ENCODE measurements at regions not wholly inside any gene's neighbourhood (a gene's known extent, or its start where the extent isn't known, plus 50 kb on each side); places are given as distances from the start of the nearest gene placed in this dataset.

DNA sequence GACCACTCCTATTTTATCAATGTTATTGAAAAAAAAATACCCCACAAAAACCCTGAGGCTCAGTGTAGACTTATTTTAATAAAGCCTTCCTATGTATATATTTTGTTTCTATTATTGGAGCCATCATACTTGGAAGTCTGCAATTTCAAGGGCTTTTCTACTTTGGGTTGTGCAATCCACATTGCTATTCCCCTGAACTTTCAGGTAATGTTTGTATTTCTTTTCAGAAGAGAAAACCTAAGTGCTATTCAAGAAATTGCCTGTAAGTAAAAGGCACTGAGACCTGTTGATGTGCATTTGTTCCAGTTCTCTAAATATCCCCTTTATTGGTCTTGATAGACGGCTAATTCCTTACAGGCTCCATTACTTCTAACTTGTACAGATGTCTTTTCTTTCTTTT lies 280.7 kb upstream of the RAG2 start:
- Mint-ChIP-seq H3K36me3 (ENCODE audit: unreplicated experiment) (no peaks in the 10 kb centered on the region), H3K9me3 (ENCODE audit: unreplicated experiment) (no peaks in the 10 kb centered on the region), H3K27me3 (ENCODE audit: unreplicated experiment) (no peaks in the 10 kb centered on the region), H3K27ac (ENCODE audit: unreplicated experiment) (no peak overlapping the region), H3K4me1 (ENCODE audit: unreplicated experiment) (no peaks in the 10 kb centered on the region), H3K4me3 (ENCODE audit: unreplicated experiment) (no peak overlapping the region)
- no peak for DNase-seq (ENCODE audit: extremely low spot score, unreplicated experiment)
- TF ChIP-seq, protein P1, sequence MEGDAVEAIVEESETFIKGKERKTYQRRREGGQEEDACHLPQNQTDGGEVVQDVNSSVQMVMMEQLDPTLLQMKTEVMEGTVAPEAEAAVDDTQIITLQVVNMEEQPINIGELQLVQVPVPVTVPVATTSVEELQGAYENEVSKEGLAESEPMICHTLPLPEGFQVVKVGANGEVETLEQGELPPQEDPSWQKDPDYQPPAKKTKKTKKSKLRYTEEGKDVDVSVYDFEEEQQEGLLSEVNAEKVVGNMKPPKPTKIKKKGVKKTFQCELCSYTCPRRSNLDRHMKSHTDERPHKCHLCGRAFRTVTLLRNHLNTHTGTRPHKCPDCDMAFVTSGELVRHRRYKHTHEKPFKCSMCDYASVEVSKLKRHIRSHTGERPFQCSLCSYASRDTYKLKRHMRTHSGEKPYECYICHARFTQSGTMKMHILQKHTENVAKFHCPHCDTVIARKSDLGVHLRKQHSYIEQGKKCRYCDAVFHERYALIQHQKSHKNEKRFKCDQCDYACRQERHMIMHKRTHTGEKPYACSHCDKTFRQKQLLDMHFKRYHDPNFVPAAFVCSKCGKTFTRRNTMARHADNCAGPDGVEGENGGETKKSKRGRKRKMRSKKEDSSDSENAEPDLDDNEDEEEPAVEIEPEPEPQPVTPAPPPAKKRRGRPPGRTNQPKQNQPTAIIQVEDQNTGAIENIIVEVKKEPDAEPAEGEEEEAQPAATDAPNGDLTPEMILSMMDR (IDR thresholded peaks at IDR 0.05), result no peak

DNA sequence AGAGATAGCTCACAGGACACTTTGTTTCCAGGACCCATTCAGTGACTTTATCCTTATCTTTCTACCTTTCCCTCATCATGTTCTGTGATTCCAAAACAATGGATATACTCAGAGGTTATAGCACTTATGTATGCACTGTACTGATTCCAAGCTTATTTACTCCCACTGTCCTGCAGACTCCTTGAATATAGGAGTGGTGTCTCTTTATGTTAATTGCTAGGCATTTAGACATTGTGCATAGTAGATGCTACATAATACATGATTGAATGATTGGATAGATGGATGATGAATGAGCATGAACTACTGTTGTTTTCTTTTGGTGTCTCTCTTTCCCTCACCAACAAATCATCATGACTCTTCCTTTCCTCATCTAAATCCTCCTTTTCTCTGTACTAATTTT lies 279.1 kb upstream of the RAG2 start:
- H3K4me3 Mint-ChIP-seq (ENCODE audit: unreplicated experiment), result no peak overlapping the region
- H3K27me3 Mint-ChIP-seq (ENCODE audit: unreplicated experiment), result no peaks in the 10 kb centered on the region
- TF ChIP-seq, protein P1 (IDR thresholded peaks at IDR 0.05), result no peak
- H3K4me1 Mint-ChIP-seq (ENCODE audit: unreplicated experiment), result no peaks in the 10 kb centered on the region
- no peaks in the 10 kb centered on the region for H3K36me3 Mint-ChIP-seq (ENCODE audit: unreplicated experiment)
- H3K27ac Mint-ChIP-seq (ENCODE audit: unreplicated experiment), result no peak overlapping the region
- DNase-seq (ENCODE audit: extremely low spot score, unreplicated experiment), result no peak
- H3K9me3 Mint-ChIP-seq (ENCODE audit: unreplicated experiment), result no peaks in the 10 kb centered on the region

DNA sequence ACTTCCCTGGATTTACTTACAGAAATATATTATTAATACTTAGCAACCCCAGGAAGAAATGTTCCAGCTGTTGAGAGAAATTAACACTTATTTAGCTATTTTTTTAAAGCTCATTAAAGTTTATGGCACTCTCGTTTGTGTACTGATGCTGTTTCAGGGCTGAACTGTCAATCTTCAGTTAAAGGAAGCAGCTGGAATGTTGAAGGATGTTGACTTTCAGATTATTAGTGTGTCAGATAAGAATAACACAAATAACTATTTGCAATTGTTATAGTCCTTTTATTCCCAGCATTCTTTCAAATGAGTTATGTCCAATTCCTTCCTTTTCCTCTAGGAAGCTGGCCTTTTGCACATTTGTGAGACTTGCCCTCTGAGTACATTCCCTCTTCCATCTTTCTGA lies 278.2 kb upstream of the RAG2 start:
- Mint-ChIP-seq H3K27ac (ENCODE audit: unreplicated experiment) (no peak overlapping the region), H3K36me3 (ENCODE audit: unreplicated experiment) (no peaks in the 10 kb centered on the region), H3K9me3 (ENCODE audit: unreplicated experiment) (no peaks in the 10 kb centered on the region), H3K4me1 (ENCODE audit: unreplicated experiment) (no peaks in the 10 kb centered on the region), H3K4me3 (ENCODE audit: unreplicated experiment) (no peak overlapping the region), H3K27me3 (ENCODE audit: unreplicated experiment) (no peaks in the 10 kb centered on the region)
- DNase-seq (ENCODE audit: extremely low spot score, unreplicated experiment), result no peak
- TF ChIP-seq, protein P1 (IDR thresholded peaks at IDR 0.05), result no peak

DNA sequence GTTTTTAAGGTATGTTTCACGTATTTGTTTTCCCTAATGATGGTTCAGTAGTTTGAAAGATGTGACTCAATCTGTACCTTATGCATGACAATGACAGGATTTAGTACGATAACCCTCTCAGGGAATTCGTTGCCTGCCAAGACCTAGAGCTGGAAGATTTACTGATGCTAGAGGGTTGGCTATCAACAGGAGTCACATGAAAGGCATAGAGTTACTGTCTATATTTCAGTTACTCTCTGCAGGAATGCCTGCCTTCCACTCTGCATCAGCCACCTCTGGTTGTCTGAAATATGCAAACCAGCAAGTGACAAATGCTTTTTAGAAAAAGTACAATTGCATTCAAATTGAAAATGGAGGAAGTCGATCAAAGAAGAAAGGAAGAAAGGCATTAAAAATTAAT lies 276.3 kb upstream of the RAG2 start:
- H3K27me3 Mint-ChIP-seq (ENCODE audit: unreplicated experiment), result no peaks in the 10 kb centered on the region
- H3K27ac Mint-ChIP-seq (ENCODE audit: unreplicated experiment), result no peak overlapping the region
- H3K4me3 Mint-ChIP-seq (ENCODE audit: unreplicated experiment), result no peak overlapping the region
- H3K4me1 Mint-ChIP-seq (ENCODE audit: unreplicated experiment), result no peaks in the 10 kb centered on the region
- TF ChIP-seq, protein P1 (IDR thresholded peaks at IDR 0.05), result no peak
- H3K36me3 Mint-ChIP-seq (ENCODE audit: unreplicated experiment), result no peaks in the 10 kb centered on the region
- no peaks in the 10 kb centered on the region for H3K9me3 Mint-ChIP-seq (ENCODE audit: unreplicated experiment)
- no peak for DNase-seq (ENCODE audit: extremely low spot score, unreplicated experiment)

DNA sequence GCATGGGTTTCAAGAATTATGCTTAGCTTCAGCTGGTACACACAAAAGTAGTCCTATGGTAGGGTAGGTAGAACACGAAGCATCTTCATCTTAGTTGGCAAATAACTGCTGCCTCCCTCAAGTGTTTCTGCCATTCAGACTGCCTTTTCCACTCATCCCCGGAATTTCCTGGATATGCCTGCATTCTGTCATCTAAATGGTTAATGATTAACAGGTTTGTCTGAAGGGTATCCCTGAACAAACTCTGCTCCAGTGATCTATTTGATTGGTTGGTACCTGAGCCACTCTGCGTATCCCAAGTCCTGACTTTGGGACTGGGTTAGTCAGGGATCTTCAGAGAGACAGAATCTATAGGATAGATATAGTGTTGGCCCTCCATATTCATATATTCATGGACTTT lies 272.3 kb upstream of the RAG2 start:
- TF ChIP-seq, protein P1 (IDR thresholded peaks at IDR 0.05), result no peak
- Mint-ChIP-seq H3K36me3 (ENCODE audit: unreplicated experiment) (no peaks in the 10 kb centered on the region), H3K27ac (ENCODE audit: unreplicated experiment) (no peak overlapping the region), H3K9me3 (ENCODE audit: unreplicated experiment) (no peaks in the 10 kb centered on the region), H3K4me3 (ENCODE audit: unreplicated experiment) (no peak overlapping the region), H3K27me3 (ENCODE audit: unreplicated experiment) (no peaks in the 10 kb centered on the region), H3K4me1 (ENCODE audit: unreplicated experiment) (no peaks in the 10 kb centered on the region)
- DNase-seq (ENCODE audit: extremely low spot score, unreplicated experiment), result no peak

All from osteocyte (in vitro differentiated cells).